Trophoblast cell (in vitro differentiated cells and primary cell): ENCODE measurements at regions not wholly inside any gene's neighbourhood (a gene's known extent, or its start where the extent isn't known, plus 50 kb on each side); places are given as distances from the start of the nearest gene placed in this dataset.

Source experiments
- DNase-seq, 2 donors: peaks; one replicate each; pipeline ENCODE4 v3.0.0-alpha.2; 2016
- H2AFZ ChIP-seq: 2 replicates; pipeline ENCODE4 v1.6.1; 2013; ENCODE audit warnings: low read length, moderate library complexity, mild to moderate bottlenecking; ENCODE audit not compliant: insufficient read depth, poor library complexity
- H2AK5ac ChIP-seq: 2 replicates; pipeline ENCODE4 v1.6.1; 2013; ENCODE audit warnings: mild to moderate bottlenecking, low read length
- H2BK120ac ChIP-seq: 2 replicates; pipeline ENCODE4 v1.6.1; 2013; ENCODE audit warnings: low read length, mild to moderate bottlenecking, moderate library complexity; ENCODE audit not compliant: insufficient read depth, poor library complexity
- H2BK12ac ChIP-seq: 2 replicates; pipeline ENCODE4 v1.6.1; 2013; ENCODE audit warnings: mild to moderate bottlenecking, low read length, moderate library complexity
- H2BK5ac ChIP-seq: 2 replicates; pipeline ENCODE4 v1.6.1; 2013; ENCODE audit warnings: low read length, low read depth, moderate library complexity, mild to moderate bottlenecking; ENCODE audit not compliant: poor library complexity
- H3K14ac ChIP-seq: 2 replicates; pipeline ENCODE4 v1.6.1; 2013; ENCODE audit warnings: mild to moderate bottlenecking, low read length
- H3K18ac ChIP-seq: 2 replicates; pipeline ENCODE4 v1.6.1; 2013; ENCODE audit warnings: mild to moderate bottlenecking, low read length
- H3K23ac ChIP-seq: 2 replicates; pipeline ENCODE4 v1.6.1; 2013; ENCODE audit warnings: low read length
- H3K27ac ChIP-seq: 2 replicates; pipeline ENCODE4 v1.5.1; 2013; ENCODE audit warnings: low read depth, mild to moderate bottlenecking, inconsistent platforms, low read length, moderate library complexity
- H3K27me3 ChIP-seq: 2 replicates; pipeline ENCODE4 v1.6.1; 2013; ENCODE audit warnings: inconsistent platforms, mild to moderate bottlenecking, low read length, moderate library complexity; ENCODE audit not compliant: insufficient read depth
- H3K36me3 ChIP-seq, 2 experiments: 1 replicate in 1 of 2; 2 replicates in 1 of 2; pipeline ENCODE4 v1.6.1; 2013; ENCODE audit warnings: low read length in 2 of 2, mild to moderate bottlenecking in 2 of 2, moderate library complexity in 1 of 2; ENCODE audit not compliant: insufficient read depth in 2 of 2, control insufficient read depth in 1 of 2
- H3K4ac ChIP-seq: 2 replicates; pipeline ENCODE4 v1.6.1; 2013; ENCODE audit warnings: low read depth, mild to moderate bottlenecking, low read length, moderate library complexity
- H3K4me1 ChIP-seq, 2 experiments: 1 replicate in 1 of 2; 2 replicates in 1 of 2; pipeline ENCODE4 v1.6.1; 2013; ENCODE audit warnings: low read length in 2 of 2, mild to moderate bottlenecking in 2 of 2, moderate library complexity in 1 of 2; ENCODE audit not compliant: insufficient read depth in 2 of 2, control insufficient read depth in 1 of 2
- H3K4me2 ChIP-seq: 2 replicates; pipeline ENCODE4 v1.6.1; 2013; ENCODE audit warnings: inconsistent platforms, mild to moderate bottlenecking, low read length, moderate library complexity
- H3K4me3 ChIP-seq: 2 replicates; pipeline ENCODE4 v1.5.1; 2013; ENCODE audit warnings: mild to moderate bottlenecking, low read depth, low read length, inconsistent platforms
- H3K79me1 ChIP-seq: one replicate; pipeline ENCODE4 v1.6.1; 2013; ENCODE audit warnings: low read length
- H3K79me2 ChIP-seq: 2 replicates; pipeline ENCODE4 v1.6.1; 2013; ENCODE audit warnings: low read length, mild to moderate bottlenecking; ENCODE audit not compliant: control insufficient read depth, insufficient read depth, poor library complexity
- H3K9ac ChIP-seq: 2 replicates; pipeline ENCODE4 v1.6.1; 2013; ENCODE audit warnings: mild to moderate bottlenecking, low read length
- H3K9me3 ChIP-seq: 2 replicates; pipeline ENCODE4 v1.6.1; 2013; ENCODE audit warnings: low read depth, mild to moderate bottlenecking, control low read depth, inconsistent platforms, low read length; ENCODE audit not compliant: insufficient read depth
- H4K12ac ChIP-seq: 2 replicates; pipeline ENCODE4 v1.6.1; 2013; ENCODE audit warnings: low read depth, mild to moderate bottlenecking, low read length, moderate library complexity
- H4K8ac ChIP-seq: 2 replicates; pipeline ENCODE4 v1.6.1; 2013; ENCODE audit warnings: low read depth, mild to moderate bottlenecking, low read length, moderate library complexity
- H4K91ac ChIP-seq: one replicate; pipeline ENCODE4 v1.6.1; 2013; ENCODE audit warnings: low read depth, mild to moderate bottlenecking, low read length, moderate library complexity
- WGBS: extraction: QIAGEN DNeasy Blood & Tissue Kit; methylation state at CpG from one replicate; pipeline ENCODE4 v1.1.7; 2013; ENCODE audit warnings: missing lambda C conversion rate; ENCODE audit not compliant: insufficient read length, insufficient coverage; ENCODE audit errors: extremely low coverage; 5-methylcytosine and 5-hydroxymethylcytosine counted together

DNA sequence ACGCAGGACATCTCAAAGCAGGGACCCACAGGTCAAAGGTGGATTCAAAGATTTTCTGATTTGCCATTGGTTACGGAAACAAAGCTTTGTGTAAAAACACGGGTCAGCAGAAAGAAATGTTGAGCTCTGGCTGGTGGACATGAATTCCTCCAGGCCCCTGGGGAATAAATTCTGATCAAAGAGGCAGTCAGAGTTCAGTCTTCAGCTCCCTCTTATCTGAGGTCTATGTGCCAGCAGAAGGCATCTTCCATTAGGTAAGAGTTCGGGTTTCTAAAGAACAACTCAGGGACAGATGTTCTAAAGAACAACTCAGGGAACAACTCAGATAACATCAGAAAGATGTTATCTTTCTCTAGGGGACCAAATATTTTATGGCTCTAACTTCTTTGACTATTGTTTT is 64.9 kb upstream of the PALS2 start:
- Histone ChIP-seq H3K4me2 (no peak overlapping the region), H2BK120ac (no peak overlapping the region)

DNA sequence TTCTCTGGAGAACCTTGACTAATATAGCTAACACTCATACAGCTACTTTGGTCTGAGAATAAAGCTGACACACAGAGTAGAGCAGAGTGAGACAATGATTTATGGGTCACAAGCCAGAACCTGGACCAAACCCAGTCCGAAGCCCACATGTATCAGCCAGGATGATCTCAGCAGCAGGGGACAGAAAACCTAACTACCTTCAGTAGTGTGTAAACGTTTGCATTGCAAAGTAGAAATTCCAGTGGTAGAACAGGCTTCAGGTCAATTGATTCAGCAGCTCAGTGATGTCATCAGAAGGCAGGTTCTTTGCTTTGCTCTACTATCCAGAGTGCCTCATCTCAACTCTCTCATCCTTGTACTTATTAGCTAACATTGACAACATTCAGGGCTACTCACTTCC is 62.5 kb upstream of the PALS2 start:
- DNase-seq, result no peak
- Histone ChIP-seq H4K12ac (no peak overlapping the region), H3K23ac (no peak overlapping the region), H3K4me1 (peaks cover 3 to 8% of the 10 kb centered on the region in 2 experiments), H3K4ac (no peak overlapping the region), H3K79me1 (no peaks in the 10 kb centered on the region), H3K79me2 (no peaks in the 10 kb centered on the region), H3K36me3 (no peaks in the 10 kb centered on the region), H2BK120ac (no peak overlapping the region), H2AK5ac (no peak overlapping the region), H3K27ac (no peak overlapping the region), H3K4me2 (no peak overlapping the region), H2BK12ac (no peak overlapping the region), H3K9ac (no peak overlapping the region), H3K4me3 (no peak overlapping the region), H2BK5ac (no peak overlapping the region), H4K8ac (no peak overlapping the region), H3K9me3 (no peaks in the 10 kb centered on the region), H2AFZ (no peak overlapping the region), H4K91ac (no peak overlapping the region), H3K14ac (no peak overlapping the region), H3K18ac (no peak overlapping the region), H3K27me3 (no peaks in the 10 kb centered on the region)
- WGBS, result no CpG with 5 or more reads among the region's 2 CpGs

More for the DNA sequence above, 64.9 kb upstream of the PALS2 start:
- H2BK12ac ChIP-seq, result no peak overlapping the region
- H3K4ac ChIP-seq, result no peak overlapping the region
- no peaks in the 10 kb centered on the region for H3K27me3 ChIP-seq
- WGBS, result no CpG with 5 or more reads among the region's 4 CpGs
- no peak overlapping the region for H3K23ac ChIP-seq
- H3K9me3 ChIP-seq, result no peaks in the 10 kb centered on the region
- no peak overlapping the region for H3K14ac ChIP-seq
- no peak overlapping the region for H4K8ac ChIP-seq
- H2BK5ac ChIP-seq, result no peak overlapping the region
- no peak overlapping the region for H2AK5ac ChIP-seq
- DNase-seq, result peak; percentile 5 to 81
- H3K18ac ChIP-seq, result no peak overlapping the region
- H2AFZ ChIP-seq, result no peak overlapping the region
- H3K4me1 ChIP-seq, result peaks cover 3 to 8% of the 10 kb centered on the region in 2 experiments
- no peak overlapping the region for H4K91ac ChIP-seq
- H3K4me3 ChIP-seq, result no peak overlapping the region
- H3K79me1 ChIP-seq, result no peaks in the 10 kb centered on the region
- H4K12ac ChIP-seq, result no peak overlapping the region
- H3K9ac ChIP-seq, result no peak overlapping the region
- H3K36me3 ChIP-seq, result no peaks in the 10 kb centered on the region
- no peak overlapping the region for H3K27ac ChIP-seq
- H3K79me2 ChIP-seq, result no peaks in the 10 kb centered on the region

DNA sequence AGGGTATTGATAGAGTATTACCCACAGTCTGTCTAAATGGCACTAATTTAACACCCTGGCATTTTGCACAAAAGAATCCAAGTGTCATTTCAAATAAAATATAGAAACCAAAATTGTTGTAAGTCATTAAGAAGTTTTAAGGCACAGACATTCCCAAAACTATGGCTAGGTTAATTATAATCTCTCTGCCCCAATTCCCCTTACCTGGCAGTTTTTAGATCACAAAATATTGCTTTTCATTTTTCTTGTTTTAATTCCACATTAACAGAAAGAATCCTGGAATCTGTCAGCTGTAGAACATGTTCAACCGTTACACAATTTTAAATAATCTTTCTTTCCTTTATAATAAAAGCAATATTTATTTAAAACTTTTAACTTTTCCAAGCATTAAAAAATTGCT is 56.1 kb upstream of the PALS2 start:
- Histone ChIP-seq H3K23ac (no peak overlapping the region), H3K27ac (no peak overlapping the region), H3K27me3 (no peaks in the 10 kb centered on the region), H3K4me1 (peaks cover 2% of the 10 kb centered on the region in 2 experiments), H3K14ac (no peak overlapping the region), H3K4me2 (no peak overlapping the region), H2BK12ac (no peak overlapping the region), H4K8ac (no peak overlapping the region), H3K4me3 (no peak overlapping the region), H3K36me3 (no peaks in the 10 kb centered on the region), H3K79me2 (no peaks in the 10 kb centered on the region), H3K9me3 (no peaks in the 10 kb centered on the region), H3K4ac (no peak overlapping the region), H3K9ac (no peak overlapping the region), H4K91ac (no peak overlapping the region), H2BK5ac (no peak overlapping the region), H3K18ac (no peak overlapping the region), H2AFZ (no peak overlapping the region), H4K12ac (no peak overlapping the region), H2BK120ac (no peak overlapping the region), H3K79me1 (no peaks in the 10 kb centered on the region), H2AK5ac (no peak overlapping the region)
- DNase-seq, result no peak
- no CpG with 5 or more reads among the region's 1 CpG for WGBS

DNA sequence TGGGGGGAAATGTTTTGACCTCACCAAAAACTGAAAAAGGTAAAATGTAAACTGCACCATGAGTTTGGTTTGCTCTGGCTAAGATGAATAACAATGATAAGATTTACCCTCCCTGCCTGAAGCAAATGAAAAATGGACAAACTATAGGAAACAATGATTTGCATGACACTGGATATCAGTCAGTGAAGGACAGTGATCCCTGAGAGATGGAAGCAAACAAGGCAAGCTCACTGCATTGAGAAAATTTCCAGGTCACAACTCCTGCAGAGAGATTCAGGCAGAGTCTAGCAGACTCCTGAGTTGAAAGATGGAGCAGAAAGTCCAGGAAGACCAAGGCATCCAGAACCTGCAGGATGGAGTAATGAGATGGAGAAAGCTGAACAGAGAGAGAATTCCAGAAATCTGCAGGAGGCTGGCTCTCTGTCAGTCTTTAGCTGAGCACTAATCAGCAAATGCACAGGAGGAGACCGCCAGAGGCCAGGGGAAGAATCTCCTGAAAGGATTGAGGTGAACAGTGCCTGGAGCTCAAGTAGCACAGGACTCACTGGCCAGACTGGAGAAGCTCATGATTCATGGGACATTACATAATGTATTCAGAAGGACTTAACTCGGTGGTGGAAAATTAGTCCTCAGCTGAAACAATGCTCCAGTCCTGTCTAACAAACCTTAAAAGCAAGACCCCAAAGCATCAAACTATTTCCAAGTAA is 51.2 kb upstream of the PALS2 start:
- Histone ChIP-seq H4K12ac (no peak overlapping the region), H3K14ac (no peak overlapping the region), H2BK12ac (no peak overlapping the region), H3K4me2 (no peak overlapping the region), H3K23ac (no peak overlapping the region), H3K79me1 (no peaks in the 10 kb centered on the region), H2BK5ac (no peak overlapping the region), H4K91ac (no peak overlapping the region), H3K27me3 (no peaks in the 10 kb centered on the region), H3K9ac (no peak overlapping the region), H2AK5ac (no peak overlapping the region), H3K9me3 (no peaks in the 10 kb centered on the region), H3K4me3 (no peak overlapping the region), H3K36me3 (no peaks in the 10 kb centered on the region), H2BK120ac (no peak overlapping the region), H3K79me2 (no peaks in the 10 kb centered on the region), H3K4me1 (peaks cover 2% of the 10 kb centered on the region in 2 experiments), H3K18ac (no peak overlapping the region), H3K4ac (no peak overlapping the region), H3K27ac (no peak overlapping the region), H4K8ac (no peak overlapping the region), H2AFZ (no peak overlapping the region)
- DNase-seq, result no peak
- WGBS, result no CpG with 5 or more reads among the region's 2 CpGs
